M059J (cell line): ENCODE measurements at regions not wholly inside any gene's neighbourhood (a gene's known extent, or its start where the extent isn't known, plus 50 kb on each side); places are given as distances from the start of the nearest gene placed in this dataset.
A peak's percentile ranks its signal among the peaks of the same experiment; 100 is the strongest.

ENCODE experiments used
- DNase-seq: peaks from one replicate; pipeline ENCODE4 v3.0.0-alpha.2; 2012; ENCODE audit warnings: low read depth

DNA sequence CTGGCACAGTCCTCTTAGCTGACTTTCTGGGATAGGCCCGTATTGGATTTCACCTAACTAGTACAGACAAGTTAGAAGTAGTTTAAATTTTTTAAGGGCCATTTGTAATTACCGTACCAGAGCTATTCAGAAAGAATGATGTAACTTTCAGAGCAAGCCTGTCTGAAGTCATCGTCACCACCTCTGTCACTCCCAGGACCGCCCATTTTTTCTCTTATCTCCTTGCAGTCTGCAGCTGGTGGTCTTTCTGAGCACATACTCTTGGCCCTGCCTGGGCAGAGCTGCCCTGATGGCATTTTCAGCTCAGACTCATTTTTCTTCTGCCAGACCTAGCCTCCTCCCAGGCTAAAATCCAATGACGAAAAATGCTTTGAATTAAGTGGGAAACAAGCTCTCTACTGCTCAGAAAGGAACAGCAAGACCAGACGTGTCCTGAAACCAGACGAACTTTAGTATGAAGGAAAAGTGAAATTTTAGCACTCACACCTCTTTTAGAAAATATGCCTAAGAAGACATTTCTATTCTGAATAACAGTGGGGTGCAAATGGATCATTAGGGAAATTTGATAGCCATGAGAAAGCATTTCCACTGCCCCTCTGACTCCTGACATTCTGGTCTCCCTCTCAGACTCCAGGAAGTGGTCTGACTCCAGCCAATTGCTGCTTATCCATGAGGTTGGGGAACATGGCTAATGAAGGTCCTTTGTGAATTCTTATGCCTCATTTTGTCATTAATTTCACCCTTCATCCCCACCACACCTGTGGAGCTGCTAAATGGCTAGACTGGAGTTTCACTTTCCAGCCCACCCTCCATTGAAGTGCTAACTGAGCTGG is 162.4 kb upstream of the GYPA start:
- DNase-seq, result no peak

- DNase-seq, result no peak
These were observed 163.5 kb upstream of the GYPA start for GRCh38 chr4:144304025-144304424.

DNA sequence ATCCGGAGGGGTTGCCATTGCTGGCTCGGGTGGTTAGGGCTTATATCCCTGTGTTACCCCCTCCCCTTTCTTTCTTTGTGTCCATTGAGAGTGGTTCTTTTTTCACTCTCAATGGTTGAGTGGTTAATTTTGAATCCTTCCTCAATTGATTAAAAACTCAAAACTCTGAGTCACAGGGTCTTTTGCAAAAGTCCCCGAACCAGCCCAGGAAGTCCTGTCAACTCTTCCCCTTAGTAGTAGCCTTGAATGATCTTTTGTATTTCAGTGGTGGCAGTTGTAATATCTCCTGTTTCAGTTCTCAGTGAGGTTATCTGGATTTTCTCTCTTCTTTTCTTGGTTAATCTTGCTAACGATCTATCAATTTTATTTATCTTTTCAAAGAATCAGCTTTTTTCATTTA is 170.0 kb upstream of the GYPA start:
- DNase-seq, result no peak

- DNase-seq, result no peak
These were observed 172.9 kb upstream of the GYPA start for GRCh38 chr4:144313370-144313769.

GRCh38 chr4:144316869-144317268 is 176.4 kb upstream of the GYPA start:
- DNase-seq, result no peak

- DNase-seq, result no peak
These were observed 178.3 kb upstream of the GYPA start for GRCh38 chr4:144318797-144319196.

- no peak for DNase-seq
These were observed 196.1 kb upstream of the GYPA start for GRCh38 chr4:144336633-144337032.

DNA sequence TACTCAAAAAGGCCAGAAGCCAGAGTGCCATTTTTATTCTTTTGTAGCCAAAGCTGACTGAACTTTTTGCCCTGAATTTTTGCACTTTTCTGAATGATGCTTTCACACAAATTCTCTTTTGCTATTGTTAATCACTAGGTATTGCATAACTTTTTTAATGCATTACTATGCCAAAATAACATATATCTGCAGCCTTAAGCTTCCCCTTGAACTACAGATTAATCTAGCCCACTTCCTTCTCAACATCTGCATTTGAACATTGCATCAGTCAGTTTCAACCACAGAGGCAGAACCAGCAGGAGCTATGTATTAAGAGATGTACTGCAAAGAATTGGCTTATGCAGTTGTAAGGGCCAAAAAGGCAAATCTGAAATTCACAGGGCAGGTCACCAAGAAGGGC is 197.6 kb upstream of the GYPA start:
- no peak for DNase-seq

DNA sequence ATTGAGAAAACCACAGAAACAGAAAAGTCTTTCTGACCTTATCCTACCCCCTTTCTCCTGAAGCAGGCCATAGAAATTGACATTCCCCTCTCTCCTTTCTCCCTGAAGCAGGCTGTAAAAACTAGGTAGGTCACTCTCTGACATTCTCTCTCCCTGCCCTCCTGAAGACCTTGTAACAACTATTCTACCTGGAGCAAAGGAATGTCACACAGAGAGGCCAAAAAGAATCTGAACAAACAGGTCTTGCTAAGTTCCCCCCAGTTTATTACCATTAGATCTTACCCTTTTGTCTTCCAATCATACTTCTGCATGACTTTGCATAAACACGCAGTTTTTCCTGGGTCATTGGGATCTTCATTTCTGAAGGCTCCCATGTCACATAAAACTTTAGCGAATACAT is 198.3 kb upstream of the GYPA start:
- no peak for DNase-seq

DNA sequence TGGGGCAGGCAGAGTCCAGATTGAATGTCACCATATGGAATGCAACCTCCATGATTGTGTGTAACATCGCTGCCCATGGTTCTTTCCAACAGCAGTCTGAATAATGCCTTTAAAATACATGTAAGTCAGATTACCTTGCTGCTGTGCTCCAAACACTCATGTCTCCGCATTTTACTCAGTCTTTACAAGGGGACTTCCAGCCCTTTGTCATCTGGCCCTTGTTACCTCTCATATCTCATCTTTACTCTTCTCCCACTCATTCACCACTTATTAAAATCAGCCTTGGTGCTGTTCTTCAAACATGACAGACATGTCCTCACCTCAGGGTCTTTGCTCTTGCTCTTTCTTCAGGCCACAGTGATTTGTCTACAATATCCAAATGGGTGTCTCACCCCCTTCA is 200.4 kb upstream of the GYPA start:
- no peak for DNase-seq

GRCh38 chr4:144342949-144343760 is 202.6 kb upstream of the GYPA start:
- no peak for DNase-seq

DNA sequence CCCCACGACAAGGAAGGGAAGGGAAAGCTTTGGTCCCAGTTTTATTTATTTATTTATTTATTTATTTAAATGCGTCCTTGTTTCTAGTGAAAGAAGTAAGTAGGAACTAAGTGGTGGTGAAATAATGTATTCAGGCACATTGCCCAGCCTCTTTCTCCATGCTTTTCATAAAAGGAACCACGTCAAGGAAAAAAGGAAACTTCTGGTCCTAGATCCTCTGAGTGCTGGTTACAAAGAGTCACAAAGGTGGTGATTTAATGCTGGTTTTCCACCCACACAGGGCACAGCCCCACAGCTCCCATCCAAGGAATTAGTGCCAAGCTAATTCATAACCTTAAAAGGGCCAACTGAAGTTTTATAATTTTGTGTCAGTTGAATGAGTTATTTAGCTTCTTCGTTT is 206.6 kb upstream of the GYPA start:
- no peak for DNase-seq

DNA sequence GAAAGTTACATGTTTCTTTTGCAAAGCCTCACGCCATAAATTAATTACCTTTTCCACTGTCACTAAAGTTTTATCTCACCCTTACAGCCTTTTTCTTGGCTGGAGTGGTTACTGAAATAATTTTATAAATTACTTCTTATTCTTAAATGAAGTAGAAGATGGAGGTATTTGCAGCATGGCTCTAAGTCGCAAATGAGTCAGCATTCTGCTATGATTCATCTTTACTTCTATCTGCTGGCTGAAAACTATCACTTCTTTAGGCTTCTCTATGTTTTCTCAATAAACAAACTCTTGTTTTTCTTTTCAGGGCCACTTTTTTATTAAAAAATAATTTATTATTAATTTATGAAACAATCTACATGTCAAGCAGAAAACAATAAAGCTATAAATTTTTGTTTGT is 210.2 kb upstream of the GYPA start:
- peak; percentile 22 for DNase-seq

- DNase-seq, result no peak
These were observed 210.8 kb upstream of the GYPA start for GRCh38 chr4:144351306-144351705.

DNA sequence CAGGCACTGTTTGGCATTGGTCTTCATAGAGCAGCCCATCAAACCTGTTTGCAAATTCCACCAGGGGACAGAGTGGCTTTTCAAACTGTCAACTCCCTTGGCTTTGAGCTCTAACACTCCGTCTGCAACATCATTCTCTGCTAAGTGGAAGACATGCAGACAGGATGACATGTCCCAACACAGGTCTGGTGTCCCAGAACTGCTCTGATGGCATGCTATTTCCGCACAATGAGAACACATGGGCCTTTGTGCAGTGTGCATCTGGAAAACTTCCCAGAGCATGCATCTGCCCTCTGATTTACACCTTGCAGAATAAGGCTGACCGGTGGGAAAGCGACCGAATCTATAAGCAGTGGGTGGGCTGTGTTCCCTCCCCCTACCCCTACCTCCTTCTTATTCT is 212.8 kb upstream of the GYPA start:
- DNase-seq, result no peak

- peak; percentile 90 for DNase-seq
These were observed 215.6 kb upstream of the GYPA start for GRCh38 chr4:144355811-144356757.

- no peak for DNase-seq
These were observed 216.4 kb upstream of the GYPA start for GRCh38 chr4:144356941-144357381.

DNA sequence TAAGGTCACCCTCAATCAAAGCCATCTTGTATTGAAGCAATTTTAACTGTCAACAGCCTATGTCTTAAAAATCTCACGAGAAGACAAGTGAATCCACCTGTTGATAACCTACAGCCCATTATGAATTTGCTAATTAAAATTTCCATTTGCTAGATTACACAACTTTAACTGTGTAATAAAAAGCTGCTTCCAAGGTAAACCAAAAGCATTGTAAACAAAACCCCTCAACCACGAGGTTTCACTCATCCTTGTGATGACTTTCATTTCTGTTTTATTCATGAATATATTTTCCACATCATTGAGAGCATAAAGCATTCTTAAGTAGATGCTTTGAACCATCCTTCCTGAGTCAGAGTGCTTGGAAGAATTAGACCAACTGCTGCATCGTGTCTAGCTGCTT is 217.5 kb upstream of the GYPA start:
- no peak for DNase-seq

- no peak for DNase-seq
These were observed 219.8 kb upstream of the GYPA start for GRCh38 chr4:144360146-144360793.

GRCh38 chr4:144362366-144362765 is 221.8 kb upstream of the GYPA start:
- DNase-seq, result no peak

GRCh38 chr4:144363890-144364289 is 223.4 kb upstream of the GYPA start:
- DNase-seq, result no peak
